ENCODE measurements at regions not wholly inside any gene's neighbourhood (a gene's known extent, or its start where the extent isn't known, plus 50 kb on each side); places are given as distances from the start of the nearest gene placed in this dataset.

- H3K27ac ChIP-seq = no peak overlapping the region
- peak; percentile 83 to 84 (median 83) for DNase-seq
- H3K4me3 ChIP-seq = peak overlapping the region in 1 of 3 donors; percentile 26
- intact Hi-C loops (cut with DNase I) = no loop called here
- no peaks in the 10 kb centered on the region for H3K9me3 ChIP-seq
- H3K4me1 ChIP-seq = no peaks in the 10 kb centered on the region
- WGBS (ENCODE audit: insufficient coverage, low coverage, low lambda C conversion rate, missing lambda C conversion rate) = 11% methylated on average over 18 of the region's 31 CpGs
- no peaks in the 10 kb centered on the region for H3K36me3 ChIP-seq
- peak; percentile 99 to 100 (median 99) for ATAC-seq
- H3K27me3 ChIP-seq = no peaks in the 10 kb centered on the region
- TF ChIP-seq, protein P1, sequence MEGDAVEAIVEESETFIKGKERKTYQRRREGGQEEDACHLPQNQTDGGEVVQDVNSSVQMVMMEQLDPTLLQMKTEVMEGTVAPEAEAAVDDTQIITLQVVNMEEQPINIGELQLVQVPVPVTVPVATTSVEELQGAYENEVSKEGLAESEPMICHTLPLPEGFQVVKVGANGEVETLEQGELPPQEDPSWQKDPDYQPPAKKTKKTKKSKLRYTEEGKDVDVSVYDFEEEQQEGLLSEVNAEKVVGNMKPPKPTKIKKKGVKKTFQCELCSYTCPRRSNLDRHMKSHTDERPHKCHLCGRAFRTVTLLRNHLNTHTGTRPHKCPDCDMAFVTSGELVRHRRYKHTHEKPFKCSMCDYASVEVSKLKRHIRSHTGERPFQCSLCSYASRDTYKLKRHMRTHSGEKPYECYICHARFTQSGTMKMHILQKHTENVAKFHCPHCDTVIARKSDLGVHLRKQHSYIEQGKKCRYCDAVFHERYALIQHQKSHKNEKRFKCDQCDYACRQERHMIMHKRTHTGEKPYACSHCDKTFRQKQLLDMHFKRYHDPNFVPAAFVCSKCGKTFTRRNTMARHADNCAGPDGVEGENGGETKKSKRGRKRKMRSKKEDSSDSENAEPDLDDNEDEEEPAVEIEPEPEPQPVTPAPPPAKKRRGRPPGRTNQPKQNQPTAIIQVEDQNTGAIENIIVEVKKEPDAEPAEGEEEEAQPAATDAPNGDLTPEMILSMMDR (IDR thresholded peaks at IDR 0.05) = peak; percentile 91 to 99 (median 98)
- TF ChIP-seq POLR2A (IDR thresholded peaks at IDR 0.05) = no peak
These were observed 262.3 kb downstream of the TBC1D4 start for GRCh38 chr13:75219479-75220237.

DNA sequence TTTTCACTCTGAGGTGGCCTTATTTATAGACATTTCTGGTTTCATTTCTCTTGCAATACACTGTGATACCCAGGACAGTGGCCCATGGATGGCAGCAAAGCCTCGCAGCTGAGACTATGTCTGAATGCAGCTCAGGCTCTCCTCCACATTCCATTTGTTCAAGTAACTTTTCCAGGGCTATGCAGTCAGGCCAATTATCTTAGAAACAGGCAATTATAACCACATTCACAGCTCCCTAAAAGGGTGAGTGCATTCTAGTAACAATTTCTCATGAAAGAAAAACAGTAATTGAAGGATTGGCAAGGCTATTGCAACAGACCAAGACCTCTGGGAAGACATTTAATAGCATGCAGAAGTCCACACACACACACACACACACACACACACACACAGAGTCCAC is 264.0 kb downstream of the TBC1D4 start:
- TF ChIP-seq, protein P1 (IDR thresholded peaks at IDR 0.05) = no peak
- no peak for TF ChIP-seq POLR2A (IDR thresholded peaks at IDR 0.05)
- Histone ChIP-seq H3K9me3 (no peaks in the 10 kb centered on the region), H3K4me1 (no peaks in the 10 kb centered on the region), H3K27me3 (no peaks in the 10 kb centered on the region), H3K4me3 (no peak overlapping the region), H3K27ac (no peak overlapping the region), H3K36me3 (no peaks in the 10 kb centered on the region)
- no peak for ATAC-seq
- intact Hi-C loops (cut with DNase I) = no loop called here
- DNase-seq = no peak
- 54% methylated on average over 1 of the region's 1 CpG for WGBS (ENCODE audit: insufficient coverage, low coverage, low lambda C conversion rate, missing lambda C conversion rate)

DNA sequence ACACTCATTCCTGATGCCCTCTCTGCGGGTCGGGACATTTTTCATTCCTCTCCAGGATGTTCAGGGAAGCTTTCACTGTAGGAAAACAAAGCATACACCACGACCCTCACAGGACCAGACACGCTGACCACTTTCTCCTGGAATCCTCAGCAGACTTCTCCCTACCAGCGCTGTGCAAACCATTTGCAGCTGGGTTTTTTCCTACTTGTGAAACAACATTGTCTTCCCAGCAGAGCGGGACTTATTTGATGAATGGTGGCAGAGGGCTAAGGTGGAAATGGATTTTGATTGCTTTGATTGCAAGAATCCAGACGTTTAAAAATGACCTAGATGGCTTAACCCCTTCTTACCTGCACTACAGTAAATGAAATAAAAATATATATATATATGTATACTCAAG is 265.9 kb downstream of the TBC1D4 start:
- 8% methylated on average over 6 of the region's 7 CpGs for WGBS (ENCODE audit: insufficient coverage, low coverage, low lambda C conversion rate, missing lambda C conversion rate)
- H3K4me1 ChIP-seq = no peaks in the 10 kb centered on the region
- DNase-seq (no peak), ATAC-seq (no peak)
- H3K36me3 ChIP-seq = no peaks in the 10 kb centered on the region
- no peak overlapping the region for H3K27ac ChIP-seq
- H3K27me3 ChIP-seq = no peaks in the 10 kb centered on the region
- no peak overlapping the region for H3K4me3 ChIP-seq
- intact Hi-C loops (cut with DNase I) = no loop called here
- TF ChIP-seq, protein P1 (IDR thresholded peaks at IDR 0.05) = no peak
- TF ChIP-seq POLR2A (IDR thresholded peaks at IDR 0.05) = no peak
- no peaks in the 10 kb centered on the region for H3K9me3 ChIP-seq

DNA sequence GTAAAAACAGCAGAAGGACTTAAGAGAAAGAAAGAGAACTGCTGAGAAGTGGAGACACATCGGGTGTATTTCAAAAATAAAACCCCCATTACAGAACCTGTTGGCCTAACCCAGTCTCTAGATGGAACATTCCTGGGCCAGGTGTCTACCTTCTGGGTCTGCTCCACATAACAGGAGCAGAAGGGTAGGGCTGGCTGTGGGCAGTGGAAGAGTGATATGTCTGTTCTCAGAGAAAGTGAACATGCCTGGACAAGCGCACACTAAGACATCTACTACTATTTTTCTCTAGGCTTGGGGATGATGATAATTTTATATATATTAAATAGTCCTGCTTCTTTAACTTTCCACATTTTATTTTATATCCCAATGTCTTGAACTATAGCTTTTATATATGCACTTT is 267.1 kb downstream of the TBC1D4 start:
- DNase-seq (no peak), ATAC-seq (no peak)
- intact Hi-C loops (cut with DNase I) = no loop called here
- Histone ChIP-seq H3K4me1 (no peaks in the 10 kb centered on the region), H3K27me3 (no peaks in the 10 kb centered on the region), H3K9me3 (no peaks in the 10 kb centered on the region), H3K27ac (no peak overlapping the region), H3K36me3 (no peaks in the 10 kb centered on the region), H3K4me3 (no peak overlapping the region)
- 88% methylated on average over 2 of the region's 2 CpGs for WGBS (ENCODE audit: insufficient coverage, low coverage, low lambda C conversion rate, missing lambda C conversion rate)
- no peak for TF ChIP-seq POLR2A (IDR thresholded peaks at IDR 0.05)
- TF ChIP-seq, protein P1 (IDR thresholded peaks at IDR 0.05) = no peak
